ENCODE measurements at regions not wholly inside any gene's neighbourhood (a gene's known extent, or its start where the extent isn't known, plus 50 kb on each side); places are given as distances from the start of the nearest gene placed in this dataset.

DNA sequence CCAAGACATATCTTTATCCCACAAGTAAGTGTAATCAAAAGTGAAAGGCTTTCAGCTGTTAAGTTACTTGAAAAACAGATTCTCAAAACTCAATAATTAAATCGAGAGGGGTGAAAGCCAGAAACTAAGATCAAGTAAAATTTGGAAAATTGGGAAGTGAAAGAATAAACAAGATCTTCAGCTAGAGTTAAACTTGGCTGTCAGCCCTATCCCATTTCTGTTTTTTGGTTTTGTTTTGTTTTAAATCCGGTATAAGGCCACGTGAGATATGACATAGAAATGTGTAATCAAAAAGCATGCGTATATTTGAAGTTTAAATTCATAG is 856.8 kb downstream of the STIM2 start:
- Histone ChIP-seq H3K9me3 (no peaks in the 10 kb centered on the region), H3F3A (replicated peaks; ENCODE audit: insufficient read depth) (no peaks in the 10 kb centered on the region), H4K20me1 (ENCODE audit: insufficient read depth) (no peaks in the 10 kb centered on the region), H3K9me2 (no peaks in the 10 kb centered on the region), H3K4me2 (no peak overlapping the region), H3K4me3 (ENCODE audit: low read depth in 2 of 2, low read length in 1 of 2) (no peak overlapping the region), H2AFZ (ENCODE audit: low read depth) (no peak overlapping the region), H3K27ac (ENCODE audit: low read depth in 2 of 2, low read length in 1 of 2) (no peak overlapping the region), H3K27me3 (ENCODE audit: insufficient read depth) (no peaks in the 10 kb centered on the region), H3K79me2 (ENCODE audit: insufficient read depth) (no peaks in the 10 kb centered on the region), H3K9ac (no peak overlapping the region), H3K4me1 (ENCODE audit: control insufficient read depth in 1 of 2, insufficient read depth in 2 of 2, low read depth in 1 of 2, low read length in 1 of 2) (no peaks in the 10 kb centered on the region), H3K36me3 (replicated peaks in 1 of 2; ENCODE audit: control insufficient read depth in 1 of 2, insufficient read depth in 2 of 2, low read length in 1 of 2) (no peaks in the 10 kb centered on the region)
- TF ChIP-seq ELF1 (IDR thresholded peaks at IDR 0.05), result no peak
- TF ChIP-seq ZBTB33 (IDR thresholded peaks at IDR 0.05; ENCODE audit: borderline replicate concordance, low read depth), result no peak
- TF ChIP-seq FOSL2 (IDR thresholded peaks at IDR 0.05; ENCODE audit: borderline replicate concordance, low read depth), result no peak
- no peak for TF ChIP-seq CHD2 (IDR thresholded peaks at IDR 0.05; ENCODE audit: low read length, partially characterized antibody)
- no peak for TF ChIP-seq TAF1 (IDR thresholded peaks at IDR 0.05; ENCODE audit: borderline replicate concordance, low read depth, low read length)
- no peak for TF ChIP-seq EZH2phosphoT487 (IDR thresholded peaks at IDR 0.05; ENCODE audit: borderline replicate concordance, low read depth)
- no peak for TF ChIP-seq FOXM1 (IDR thresholded peaks at IDR 0.05; ENCODE audit: low read depth)
- TF ChIP-seq RXRA (IDR thresholded peaks at IDR 0.05; ENCODE audit: borderline replicate concordance, low read depth), result no peak
- no peak for TF ChIP-seq YY1 (IDR thresholded peaks at IDR 0.05; ENCODE audit: low read depth)
- TF ChIP-seq MXI1 (IDR thresholded peaks at IDR 0.05; ENCODE audit: low read depth, low read length), result no peak
- no peak for TF ChIP-seq CTCF (IDR thresholded peaks at IDR 0.05)
- TF ChIP-seq, protein P1, sequence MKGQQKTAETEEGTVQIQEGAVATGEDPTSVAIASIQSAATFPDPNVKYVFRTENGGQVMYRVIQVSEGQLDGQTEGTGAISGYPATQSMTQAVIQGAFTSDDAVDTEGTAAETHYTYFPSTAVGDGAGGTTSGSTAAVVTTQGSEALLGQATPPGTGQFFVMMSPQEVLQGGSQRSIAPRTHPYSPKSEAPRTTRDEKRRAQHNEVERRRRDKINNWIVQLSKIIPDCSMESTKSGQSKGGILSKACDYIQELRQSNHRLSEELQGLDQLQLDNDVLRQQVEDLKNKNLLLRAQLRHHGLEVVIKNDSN (IDR thresholded peaks at IDR 0.05; ENCODE audit: borderline replicate concordance, low read depth), result no peak
- TF ChIP-seq GABPA (IDR thresholded peaks at IDR 0.05; ENCODE audit: low read depth), result no peak
- no peak for TF ChIP-seq TEAD4 (IDR thresholded peaks at IDR 0.05; ENCODE audit: borderline replicate concordance, insufficient read depth)
- 1% methylated on average over 4 of the region's 4 CpGs for WGBS (ENCODE audit: low lambda C conversion rate)
- CTCF ChIA-PET, result no interaction called here
- DNase-seq, result no peak
- POLR2A ChIA-PET, result no interaction called here

All from SK-N-SH (cell line).